MM.1S (cell line): ENCODE measurements at regions not wholly inside any gene's neighbourhood (a gene's known extent, or its start where the extent isn't known, plus 50 kb on each side); places are given as distances from the start of the nearest gene placed in this dataset.

Source experiments
- DNase-seq: peaks from one replicate; pipeline ENCODE4 v3.0.0-alpha.2; 2015
- H2AFZ ChIP-seq: fragments of 300-600 bp; sonication (generic); 2 replicates; pipeline ENCODE4 v1.6.0; 2016; ENCODE audit warnings: antibody characterized with exemption, low read length
- H3F3A ChIP-seq: fragments of 300-600 bp; sonication (generic); 2 replicates; pipeline ENCODE4 v1.6.1; 2016; ENCODE audit warnings: mild to moderate bottlenecking, antibody characterized with exemption, low read length, moderate library complexity, mixed read lengths; ENCODE audit not compliant: insufficient read depth
- H3K27ac ChIP-seq: fragments of 300-600 bp; sonication (generic); 2 replicates; pipeline ENCODE4 v1.5.1; 2016; ENCODE audit warnings: mild to moderate bottlenecking, low read length
- H3K27me3 ChIP-seq: fragments of 300-600 bp; sonication (generic); replicated peaks from 2 replicates; pipeline ENCODE4 v1.6.0; 2016; ENCODE audit warnings: low read length; ENCODE audit not compliant: insufficient read depth
- H3K36me3 ChIP-seq: fragments of 300-600 bp; sonication (generic); replicated peaks from 2 replicates; pipeline ENCODE4 v1.6.1; 2016; ENCODE audit warnings: mild to moderate bottlenecking, low read length, mixed read lengths; ENCODE audit not compliant: insufficient read depth
- H3K4me1 ChIP-seq: fragments of 300-600 bp; sonication (generic); 2 replicates; pipeline ENCODE4 v1.6.1; 2016; ENCODE audit warnings: low read length, mixed read lengths
- H3K4me2 ChIP-seq: fragments of 300-600 bp; sonication (generic); 2 replicates; pipeline ENCODE4 v1.6.0; 2016; ENCODE audit warnings: low read depth, low read length
- H3K4me3 ChIP-seq: fragments of 300-600 bp; sonication (generic); 2 replicates; pipeline ENCODE4 v1.5.1; 2016; ENCODE audit warnings: low read length, mixed read lengths
- H3K79me2 ChIP-seq: fragments of 300-600 bp; sonication (generic); 2 replicates; pipeline ENCODE4 v1.6.1; 2016; ENCODE audit warnings: mixed run types, low read length, mixed read lengths
- H3K9ac ChIP-seq: fragments of 300-600 bp; sonication (generic); 2 replicates; pipeline ENCODE4 v1.6.1; 2016; ENCODE audit warnings: low read length, mixed read lengths
- H3K9me2 ChIP-seq: fragments of 300-600 bp; sonication (generic); replicated peaks from 2 replicates; pipeline ENCODE4 v1.6.1; 2016; ENCODE audit warnings: mild to moderate bottlenecking, low read length, mixed read lengths; ENCODE audit not compliant: insufficient read depth
- H3K9me3 ChIP-seq: fragments of 300-600 bp; sonication (generic); replicated peaks from 2 replicates; pipeline ENCODE4 v1.6.1; 2016; ENCODE audit warnings: mild to moderate bottlenecking, low read length, mixed read lengths; ENCODE audit not compliant: insufficient read depth
- H4K20me1 ChIP-seq: fragments of 300-600 bp; sonication (generic); 2 replicates; pipeline ENCODE4 v1.6.1; 2016; ENCODE audit warnings: mild to moderate bottlenecking, low read length, moderate library complexity, mixed read lengths; ENCODE audit not compliant: insufficient read depth
- CTCF ChIP-seq: fragments of 300-600 bp; sonication (generic); IDR thresholded peaks from 2 replicates; pipeline ENCODE4 v1.5.1; 2016; ENCODE audit warnings: antibody characterized with exemption, low read length, mixed read lengths
- EZH2 ChIP-seq: fragments of 300-600 bp; sonication (generic); optimal IDR thresholded peaks from 2 replicates; pipeline ENCODE3; 2017; ENCODE audit warnings: low read depth, mild to moderate bottlenecking, antibody characterized with exemption, low read length, mixed read lengths
- EZH2phosphoT487 ChIP-seq: fragments of 300-600 bp; sonication (generic); IDR thresholded peaks from 2 replicates; pipeline ENCODE4 v1.6.1; 2018; ENCODE audit warnings: antibody characterized with exemption, low read length

DNA sequence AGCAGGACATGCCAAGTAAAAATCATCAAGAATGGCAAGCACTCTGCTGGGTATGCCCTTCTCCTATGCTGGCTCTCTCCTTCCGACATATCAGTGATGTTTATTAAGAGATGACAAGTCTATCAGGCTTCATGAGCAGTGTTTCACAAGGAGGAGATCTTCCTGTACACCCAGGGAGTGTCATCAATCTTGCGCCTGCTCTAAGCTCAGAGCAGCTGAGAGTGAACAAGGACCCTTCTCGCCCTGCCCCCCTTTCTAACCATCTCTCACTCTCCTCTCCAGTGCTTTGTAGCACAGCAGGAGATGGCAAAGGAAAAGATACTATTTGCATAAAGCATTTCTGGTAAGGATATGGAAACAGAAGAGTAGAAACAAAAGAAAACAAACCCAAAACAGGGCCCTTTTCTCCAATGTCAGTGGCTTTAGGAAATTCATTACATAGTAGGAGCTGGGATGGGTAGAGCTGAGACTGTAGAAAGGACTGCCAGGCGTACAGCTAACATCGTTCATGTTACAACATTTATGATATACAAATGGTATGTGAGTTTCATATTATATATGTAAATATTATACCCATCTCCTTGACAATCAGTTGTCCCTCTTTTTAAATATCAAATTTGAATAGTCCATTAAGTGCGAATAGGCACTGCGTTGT is 201.7 kb downstream of the NUF2 start:
- no peak overlapping the region for H3K27ac ChIP-seq
- H3K9me3 ChIP-seq: no peaks in the 10 kb centered on the region
- H3K79me2 ChIP-seq: no peaks in the 10 kb centered on the region
- H3K9me2 ChIP-seq: no peaks in the 10 kb centered on the region
- H4K20me1 ChIP-seq: no peaks in the 10 kb centered on the region
- no peaks in the 10 kb centered on the region for H3K4me1 ChIP-seq
- no peak for TF ChIP-seq CTCF
- TF ChIP-seq EZH2phosphoT487: no peak
- H3K4me3 ChIP-seq: no peak overlapping the region
- H3K9ac ChIP-seq: no peak overlapping the region
- H3K27me3 ChIP-seq: no peaks in the 10 kb centered on the region
- H3F3A ChIP-seq: no peaks in the 10 kb centered on the region
- no peak overlapping the region for H2AFZ ChIP-seq
- no peak for DNase-seq
- H3K36me3 ChIP-seq: no peaks in the 10 kb centered on the region
- no peak overlapping the region for H3K4me2 ChIP-seq

- Histone ChIP-seq H3K9me3 (no peaks in the 10 kb centered on the region), H3K9me2 (no peaks in the 10 kb centered on the region), H3K27me3 (no peaks in the 10 kb centered on the region), H3K4me3 (no peak overlapping the region), H3K4me1 (no peaks in the 10 kb centered on the region), H3K27ac (no peak overlapping the region), H3K79me2 (no peaks in the 10 kb centered on the region), H3K9ac (no peak overlapping the region), H3K36me3 (no peaks in the 10 kb centered on the region), H3F3A (no peaks in the 10 kb centered on the region), H4K20me1 (no peaks in the 10 kb centered on the region), H2AFZ (no peak overlapping the region), H3K4me2 (no peak overlapping the region)
- TF ChIP-seq CTCF: peak; percentile 64
- TF ChIP-seq EZH2: no peak
- DNase-seq: peak; percentile 59
Measured at GRCh38 chr1:163528710-163529348, 207.1 kb downstream of the NUF2 start.

- Histone ChIP-seq H3K79me2 (no peaks in the 10 kb centered on the region), H4K20me1 (no peaks in the 10 kb centered on the region), H2AFZ (no peak overlapping the region), H3K9me2 (no peaks in the 10 kb centered on the region), H3K9ac (no peak overlapping the region), H3K4me1 (no peaks in the 10 kb centered on the region), H3K4me3 (no peak overlapping the region), H3K4me2 (no peak overlapping the region), H3K9me3 (no peaks in the 10 kb centered on the region), H3K27me3 (no peaks in the 10 kb centered on the region), H3K27ac (no peak overlapping the region), H3F3A (no peaks in the 10 kb centered on the region), H3K36me3 (no peaks in the 10 kb centered on the region)
- DNase-seq: no peak
- TF ChIP-seq EZH2: no peak
- TF ChIP-seq CTCF: no peak
- TF ChIP-seq EZH2phosphoT487: no peak
Measured at GRCh38 chr1:163531345-163531744, 209.6 kb downstream of the NUF2 start.
